NCI-H128 (cell line): ENCODE measurements at regions not wholly inside any gene's neighbourhood (a gene's known extent, or its start where the extent isn't known, plus 50 kb on each side); places are given as distances from the start of the nearest gene placed in this dataset.
"Not testable (repeated sequence)": the region's sequence is repeated elsewhere in the genome, so short reads cannot be mapped to it uniquely, and the experiment has no call there.

Source experiments
- DNase-seq: peaks from one replicate; lab custom pipeline; 2025; ENCODE audit not compliant: unreplicated experiment; lab: John Stamatoyannopoulos, UW

DNA sequence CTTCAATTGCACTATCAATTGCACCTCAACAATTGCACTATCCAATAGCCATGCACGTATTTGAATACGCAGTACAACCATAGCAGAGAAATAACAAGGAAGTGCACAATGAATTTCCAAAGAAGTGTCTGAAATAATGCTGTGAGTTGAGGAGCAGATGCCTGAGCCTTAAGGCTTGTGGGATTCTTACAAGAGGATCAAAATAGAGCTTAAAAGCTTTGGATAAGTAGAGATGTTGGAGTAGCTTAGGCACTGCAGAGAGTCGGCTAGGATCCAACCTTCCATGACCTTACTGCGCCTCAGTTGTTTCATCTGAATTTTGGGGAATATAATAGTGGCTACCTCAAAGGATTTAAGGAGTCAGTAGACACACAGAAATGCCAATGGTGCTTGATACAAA is 196.1 kb upstream of the FLRT2 start:
- no peak for DNase-seq

DNA sequence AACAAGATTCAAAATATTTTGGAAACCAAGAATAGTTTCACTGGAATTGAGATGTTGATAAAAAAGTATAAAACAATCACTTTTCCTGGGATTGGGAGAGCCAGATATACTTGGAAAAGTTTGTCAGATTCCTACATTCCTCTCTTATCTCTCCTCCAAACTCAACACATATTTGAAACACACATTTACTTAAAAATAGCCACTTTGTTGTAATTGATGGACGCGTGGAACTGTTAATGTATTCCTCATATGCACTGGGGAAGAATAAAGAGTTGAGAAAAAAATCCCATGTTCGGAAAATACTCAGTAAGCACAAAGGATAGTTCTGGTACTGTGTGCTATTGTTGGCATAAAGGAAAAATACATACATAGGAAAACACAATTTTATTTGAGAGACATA is 195.6 kb upstream of the FLRT2 start:
- DNase-seq = no peak

DNA sequence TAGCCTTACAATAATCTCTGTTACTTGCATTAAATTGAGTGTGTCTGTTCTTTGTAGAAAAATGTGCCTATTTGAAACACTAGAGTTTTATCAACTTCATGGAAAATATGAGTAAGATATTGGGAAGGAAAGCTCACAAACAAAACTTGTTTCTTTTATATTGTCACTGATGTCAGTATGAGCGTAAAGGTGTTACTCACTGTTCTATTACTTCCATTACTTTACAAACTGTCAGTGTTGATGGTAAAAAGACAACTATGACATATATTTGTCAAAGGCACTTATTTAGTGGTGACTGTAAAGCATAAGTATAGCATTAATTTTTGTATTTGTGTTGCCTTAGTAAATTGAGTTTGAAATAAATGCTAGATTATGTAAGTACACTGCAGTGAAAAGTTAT is 193.7 kb upstream of the FLRT2 start:
- DNase-seq = no peak

DNA sequence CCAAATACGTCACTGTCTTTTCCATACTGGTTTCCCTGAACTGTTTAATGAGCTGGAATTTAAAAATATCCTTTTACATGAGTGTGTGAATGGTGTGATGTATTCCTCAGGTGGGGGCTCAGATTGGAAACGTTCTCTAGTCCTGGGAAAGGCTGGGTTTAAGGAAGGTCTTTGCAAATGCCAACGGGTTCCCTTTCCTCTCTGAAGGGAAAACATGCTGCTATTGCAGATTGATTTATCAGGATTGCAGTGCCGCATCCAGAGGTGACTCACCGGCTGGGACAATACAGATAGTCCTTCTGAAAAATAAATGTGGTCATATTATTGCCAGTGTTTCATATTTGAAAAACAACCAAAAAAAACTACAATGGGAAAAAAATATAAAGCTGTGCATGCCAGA is 193.1 kb upstream of the FLRT2 start:
- DNase-seq = no peak

DNA sequence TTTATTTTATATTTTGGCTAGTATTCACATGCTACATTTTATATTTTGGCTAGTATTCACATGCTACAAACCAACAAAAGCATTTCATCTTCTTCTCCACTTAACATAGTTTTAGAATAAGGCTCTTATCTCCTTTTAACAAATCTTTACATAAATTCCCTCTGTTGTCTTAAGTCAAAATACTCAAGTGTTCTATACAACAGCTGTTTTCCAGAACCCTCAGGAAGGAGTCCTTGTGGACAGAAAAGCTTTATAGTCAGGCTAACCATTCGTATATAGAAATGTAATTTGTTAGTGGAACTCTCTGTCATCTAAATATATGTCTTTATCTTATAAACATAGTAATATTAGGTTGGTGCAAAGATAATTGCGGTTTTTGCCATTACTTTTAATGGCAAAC is 191.0 kb upstream of the FLRT2 start:
- DNase-seq = no peak

DNA sequence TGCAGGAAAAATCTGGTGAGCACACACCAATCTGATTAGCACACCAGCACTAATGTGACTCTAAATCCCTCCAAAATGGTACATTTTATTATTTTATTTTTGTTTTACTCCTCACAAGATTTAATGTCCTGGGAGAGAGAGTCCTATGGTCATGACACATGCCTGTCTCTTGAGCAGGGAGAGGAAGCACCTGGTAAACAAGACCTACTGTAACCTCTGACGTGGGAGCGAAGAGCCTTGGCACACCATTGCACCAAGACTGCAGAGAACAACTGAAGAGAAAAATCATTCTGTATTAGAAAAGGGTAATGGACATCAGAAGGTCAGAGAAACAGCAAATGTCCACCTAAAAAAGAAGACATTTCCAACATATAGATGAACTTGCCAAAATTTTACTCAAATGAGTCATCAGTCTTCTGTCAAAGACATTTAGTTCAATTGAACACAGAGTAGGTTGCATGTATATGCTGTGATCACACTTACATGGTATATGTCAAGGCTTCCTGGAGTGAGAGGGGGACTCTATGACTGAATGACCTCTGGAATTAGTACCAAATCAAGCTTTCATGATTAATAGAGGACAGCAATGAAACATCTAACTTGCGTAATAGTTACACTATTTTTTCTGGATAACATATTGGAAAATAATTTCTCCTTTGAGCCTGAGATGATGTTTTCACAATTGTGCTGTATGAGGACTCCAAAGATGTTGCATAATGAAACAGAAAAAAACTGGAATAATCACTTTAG is 186.9 kb upstream of the FLRT2 start:
- DNase-seq = no peak

DNA sequence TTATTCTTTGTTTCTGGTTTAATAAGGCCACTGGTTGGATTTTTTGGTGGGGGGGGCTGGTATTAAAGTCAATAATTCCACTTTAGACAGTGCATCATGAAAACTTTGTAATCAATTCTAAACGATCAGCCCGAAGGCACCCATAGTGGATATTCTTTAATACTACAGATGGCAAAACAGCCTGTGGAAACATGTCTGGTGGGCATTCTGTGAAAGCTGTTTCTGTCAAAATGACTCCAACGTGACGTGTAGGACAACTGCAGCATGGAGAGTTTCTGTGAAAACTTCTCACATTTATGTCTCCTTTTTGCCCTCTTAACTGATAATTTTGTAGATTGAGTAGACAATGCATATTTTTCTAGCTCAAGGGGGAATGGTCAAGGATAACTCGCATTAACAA is 185.8 kb upstream of the FLRT2 start:
- DNase-seq = no peak

DNA sequence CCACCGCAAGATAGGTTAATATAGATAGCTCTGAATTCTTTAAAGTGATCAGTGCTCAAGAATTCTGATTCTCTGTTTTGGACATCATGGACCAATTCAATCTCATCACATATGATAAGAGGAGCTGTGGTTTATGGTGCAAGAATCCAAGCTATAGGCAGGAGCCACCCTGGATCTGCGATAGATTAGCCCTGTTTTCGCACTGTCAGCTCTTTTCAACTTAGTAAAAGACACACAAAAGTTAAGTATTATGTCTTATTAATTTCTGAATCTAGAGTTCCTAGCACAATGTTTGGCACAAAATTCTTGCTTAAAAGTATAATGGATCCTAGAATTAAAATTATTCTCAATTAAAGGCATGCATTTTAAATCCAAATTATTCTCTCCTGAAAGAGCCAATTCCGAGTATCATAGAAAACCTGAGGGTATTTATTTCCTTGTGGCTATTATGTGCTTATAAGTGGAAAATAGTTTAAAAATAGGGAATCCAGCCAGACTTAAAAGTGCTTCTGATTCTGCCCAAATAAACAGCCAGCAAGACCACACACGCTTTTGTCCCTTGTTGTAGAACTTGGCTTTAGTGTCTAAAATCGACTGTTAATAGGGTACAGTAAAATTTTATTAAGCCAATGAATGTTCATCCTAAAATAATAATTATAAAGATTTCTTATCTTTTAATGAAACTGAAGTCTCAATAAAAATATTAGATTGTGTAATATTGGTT is 184.9 kb upstream of the FLRT2 start:
- DNase-seq = no peak

DNA sequence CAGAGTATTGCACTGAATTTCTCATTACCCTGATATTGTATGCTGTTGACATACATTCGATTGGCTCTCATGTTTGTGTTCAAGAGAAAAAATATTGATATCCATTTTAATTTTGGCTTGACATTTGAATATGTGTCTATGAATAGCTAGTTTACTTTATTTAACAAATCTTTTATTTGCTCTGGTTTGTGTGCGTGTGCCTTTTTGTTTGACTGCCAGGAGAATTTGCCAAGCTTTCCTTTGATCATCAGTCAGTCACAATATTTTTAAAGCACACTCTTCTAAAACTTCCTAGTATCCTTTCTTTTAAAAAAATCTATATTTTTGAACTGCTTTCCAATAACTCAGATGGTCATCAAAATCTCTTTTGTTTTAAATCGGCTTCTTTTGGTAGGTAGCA is 179.3 kb upstream of the FLRT2 start:
- no peak for DNase-seq

DNA sequence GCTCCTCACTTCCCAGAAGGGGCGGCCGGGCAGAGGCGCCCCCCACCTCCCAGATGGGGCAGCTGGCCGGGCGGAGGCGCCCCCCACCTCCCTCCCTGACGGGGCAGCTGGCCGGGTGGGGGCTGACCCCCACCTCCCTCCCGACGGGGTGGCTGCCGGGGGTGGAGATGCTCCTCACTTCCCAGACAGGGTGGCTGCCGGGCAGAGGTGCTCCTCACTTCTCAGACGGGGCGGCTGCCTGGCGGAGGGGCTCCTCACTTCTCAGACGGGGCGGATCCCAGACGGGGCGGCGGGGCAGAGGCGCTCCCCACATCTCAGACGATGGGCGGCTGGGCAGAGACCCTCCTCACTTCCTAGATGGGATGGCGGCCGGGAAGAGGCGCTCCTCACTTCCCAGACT is 177.4 kb upstream of the FLRT2 start:
- DNase-seq = not testable (repeated sequence)

DNA sequence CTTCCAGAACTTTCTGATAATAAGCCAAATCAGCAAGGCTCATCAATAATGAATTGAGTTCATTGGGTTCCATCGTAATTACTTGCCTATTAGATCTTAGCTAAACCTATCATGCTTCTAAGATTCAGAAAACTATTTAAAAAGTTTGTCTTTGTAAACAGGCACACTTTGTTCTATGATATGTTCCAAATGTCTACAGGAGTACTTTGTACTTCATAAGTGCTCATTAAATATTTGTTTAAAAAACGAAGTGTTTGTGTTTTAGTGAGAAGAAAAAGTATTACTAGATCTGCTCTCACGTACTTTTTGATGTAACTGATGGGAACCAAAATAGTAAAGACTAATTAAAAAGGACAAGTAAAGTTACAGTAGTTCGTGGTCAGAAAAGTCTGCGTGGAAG is 172.8 kb upstream of the FLRT2 start:
- DNase-seq = no peak

DNA sequence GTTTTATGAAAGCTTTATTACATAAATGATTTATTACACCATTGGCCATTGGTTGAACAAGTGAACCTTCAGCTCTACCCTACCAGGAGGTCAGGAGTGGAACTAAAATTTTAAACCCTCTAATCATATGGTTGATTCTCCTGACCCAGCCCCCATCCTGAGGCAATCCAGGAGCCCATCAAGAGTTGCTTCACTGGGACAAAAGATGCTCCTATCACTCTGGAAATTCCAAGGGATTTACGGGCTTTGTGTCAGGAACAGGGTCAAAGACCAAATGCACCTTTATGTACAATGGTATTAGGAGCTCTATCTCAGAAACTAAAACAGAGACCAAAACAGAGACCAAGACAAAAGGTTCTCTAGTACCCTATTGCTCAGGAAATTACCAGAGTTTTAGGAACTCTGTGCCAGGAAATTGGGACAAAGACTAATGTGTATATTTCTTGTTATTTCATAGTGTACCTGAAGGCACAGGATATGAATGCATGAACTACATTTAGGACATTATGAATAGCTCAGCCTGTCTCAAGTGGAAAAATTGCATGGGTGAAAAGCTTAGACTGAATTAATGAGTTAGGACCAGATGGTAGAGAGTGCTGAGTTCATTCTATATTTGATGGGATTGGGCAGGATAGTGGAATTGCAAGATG is 171.7 kb upstream of the FLRT2 start:
- DNase-seq = no peak

DNA sequence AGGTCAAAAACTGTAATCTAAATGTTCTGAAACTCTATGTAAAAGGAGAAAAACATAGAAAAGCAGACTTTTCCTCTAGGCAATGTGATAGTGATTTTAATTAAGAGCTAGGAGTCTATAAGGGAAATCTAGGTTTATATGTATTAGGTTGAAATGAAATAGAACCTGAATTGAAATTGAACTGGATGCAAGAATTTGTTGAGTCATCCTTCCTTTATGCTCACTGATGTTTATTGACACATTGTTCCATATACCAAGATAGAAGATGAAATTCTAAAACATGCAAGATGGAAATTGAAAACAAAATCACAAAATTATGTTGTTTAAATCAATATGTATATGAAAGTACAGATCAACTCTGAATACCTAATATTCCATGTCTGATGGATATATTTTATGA is 170.4 kb upstream of the FLRT2 start:
- no peak for DNase-seq

DNA sequence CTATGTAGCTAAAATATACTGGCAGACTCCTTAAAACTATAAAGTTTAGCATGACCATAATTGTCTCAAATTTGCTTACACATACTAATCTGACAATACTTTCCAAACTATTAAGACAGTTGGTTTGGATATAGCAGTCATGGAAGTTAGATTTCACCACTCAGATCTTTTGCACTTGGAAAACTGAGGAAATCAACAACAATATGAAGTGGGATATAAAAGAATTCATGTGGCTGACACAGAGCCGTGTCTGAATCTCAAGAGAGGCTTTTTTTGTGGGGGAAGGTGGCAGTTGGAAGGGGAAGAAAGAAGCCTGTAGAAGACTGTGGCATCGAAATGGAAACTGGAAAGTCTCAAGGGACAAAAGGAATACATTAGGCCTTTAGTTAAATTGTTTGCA is 166.6 kb upstream of the FLRT2 start:
- no peak for DNase-seq

DNA sequence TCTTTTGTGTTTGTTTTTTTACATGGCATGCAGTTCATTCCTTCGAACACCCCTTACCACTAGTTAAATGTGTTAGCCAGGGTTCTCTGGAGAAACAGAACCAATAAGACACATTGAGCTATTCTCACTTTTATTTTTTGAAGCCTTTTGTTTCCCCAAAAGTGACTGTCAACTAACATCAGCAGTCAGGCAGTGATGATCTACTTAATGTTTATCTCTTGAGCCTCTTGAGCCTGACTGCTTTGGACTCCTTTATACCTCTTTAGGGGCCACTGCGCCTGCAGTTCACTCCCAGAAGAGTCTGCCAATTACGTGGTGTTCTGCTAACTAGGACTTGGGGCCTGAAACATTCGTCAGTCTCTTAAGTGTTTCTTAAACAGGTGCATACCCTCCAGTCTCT is 163.7 kb upstream of the FLRT2 start:
- DNase-seq = no peak

DNA sequence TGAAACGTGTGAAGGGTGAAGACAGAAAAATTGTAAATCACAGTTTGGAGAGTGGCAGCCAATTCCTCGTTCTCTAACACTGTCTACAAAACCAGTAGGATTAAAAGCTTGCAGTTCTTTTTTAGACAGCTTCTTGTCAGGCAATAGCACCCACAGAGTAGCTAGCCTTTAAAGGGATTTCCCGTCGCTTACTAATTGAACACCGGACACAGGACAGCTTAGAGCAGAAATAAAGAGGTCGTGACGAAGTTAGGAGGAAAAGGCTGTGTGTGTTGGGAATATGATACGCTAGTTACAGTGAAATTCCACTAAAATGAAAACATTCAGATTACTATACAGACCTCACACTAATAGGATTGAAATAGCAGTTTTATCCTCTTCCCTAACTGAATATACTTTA is 149.1 kb upstream of the FLRT2 start:
- DNase-seq = no peak

DNA sequence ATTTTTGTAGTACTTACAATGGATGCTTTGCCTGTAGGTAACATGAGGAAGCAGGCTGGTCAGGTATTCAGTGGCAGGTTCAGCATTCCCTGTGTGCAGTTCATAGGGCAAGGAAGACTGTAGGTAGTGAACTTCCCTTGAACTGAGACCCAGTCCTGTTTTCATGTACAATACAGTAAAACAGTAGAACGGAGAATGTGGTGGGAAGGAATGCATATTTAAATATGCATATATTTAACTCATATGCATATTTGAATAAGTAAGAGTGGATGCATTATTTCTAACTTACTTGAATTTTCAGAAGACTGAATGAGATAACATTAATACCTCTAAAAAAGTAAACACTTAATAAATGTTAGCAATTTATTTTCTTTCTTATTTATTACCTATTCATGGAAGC is 147.6 kb upstream of the FLRT2 start:
- DNase-seq = no peak

DNA sequence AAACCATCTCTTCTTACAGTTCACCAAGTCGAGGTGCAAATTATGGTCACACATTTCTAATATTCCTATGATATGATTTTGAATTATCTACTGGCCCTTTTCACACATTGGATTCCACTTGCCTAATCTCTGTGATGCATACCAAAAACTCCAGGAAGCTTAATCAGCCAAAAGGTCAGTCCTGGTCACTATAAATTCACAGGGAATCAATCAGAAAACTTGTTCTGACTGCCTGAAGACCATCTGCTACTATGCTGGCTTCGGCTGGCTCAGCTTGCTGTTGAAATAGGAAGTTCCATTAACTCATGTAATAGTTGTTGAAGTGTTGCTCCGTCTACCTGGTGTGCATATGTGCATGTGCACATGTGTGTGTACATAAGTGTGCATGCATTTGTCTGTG is 142.8 kb upstream of the FLRT2 start:
- no peak for DNase-seq

DNA sequence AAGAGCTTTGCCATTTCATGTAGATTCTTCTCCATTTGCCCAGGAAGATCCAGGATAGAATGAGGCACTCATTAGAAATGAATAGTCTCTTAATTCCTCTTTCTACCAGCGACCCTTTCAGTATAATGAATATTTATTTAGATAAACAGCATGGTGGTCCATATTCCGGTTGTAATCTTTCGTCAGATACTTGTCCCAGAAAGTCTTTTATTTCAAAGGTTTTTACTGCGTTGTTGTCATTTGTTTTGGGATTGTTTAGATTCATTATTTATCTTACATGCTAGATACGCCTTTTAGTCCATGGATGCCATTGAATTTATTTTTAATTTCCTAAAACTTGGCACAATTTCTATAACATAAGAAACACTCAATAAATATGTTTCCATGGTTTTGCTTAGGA is 139.7 kb upstream of the FLRT2 start:
- no peak for DNase-seq

DNA sequence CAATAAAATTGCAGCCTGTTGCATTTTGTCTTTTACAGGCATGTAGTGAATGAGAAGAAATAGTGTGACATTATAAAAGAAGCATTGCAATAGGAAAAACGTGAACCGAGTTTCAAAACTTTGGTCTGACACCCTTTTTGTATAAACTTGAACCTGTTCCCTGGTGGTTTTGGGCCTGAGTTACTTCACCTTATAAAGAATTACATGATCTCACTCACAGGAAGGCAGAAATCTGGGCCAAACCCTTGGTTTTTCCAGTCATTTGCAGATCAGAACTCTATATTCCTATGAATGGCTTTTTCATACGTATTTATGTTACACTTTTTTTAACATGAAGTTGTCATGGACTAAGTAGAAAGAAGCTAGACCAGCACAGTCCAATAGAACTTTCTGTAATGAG is 138.5 kb upstream of the FLRT2 start:
- DNase-seq = no peak

DNA sequence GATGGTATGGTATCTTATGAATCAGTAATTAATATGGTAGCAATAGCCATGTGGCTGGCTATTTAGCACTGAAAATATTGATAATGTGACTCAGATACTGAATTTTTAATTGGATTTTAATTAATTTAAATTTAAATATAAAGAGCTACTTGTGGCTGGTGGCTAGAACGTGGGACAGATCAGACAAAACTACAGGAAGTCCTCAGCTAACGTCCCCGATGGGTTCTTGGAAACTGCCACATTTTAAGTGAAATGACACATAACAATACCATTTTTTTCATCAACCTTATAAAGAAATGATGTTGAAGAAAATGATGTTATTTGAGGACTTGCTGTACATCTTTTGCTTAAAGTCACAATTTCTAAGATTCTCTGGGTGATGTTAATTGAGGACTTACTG is 138.1 kb upstream of the FLRT2 start:
- no peak for DNase-seq

DNA sequence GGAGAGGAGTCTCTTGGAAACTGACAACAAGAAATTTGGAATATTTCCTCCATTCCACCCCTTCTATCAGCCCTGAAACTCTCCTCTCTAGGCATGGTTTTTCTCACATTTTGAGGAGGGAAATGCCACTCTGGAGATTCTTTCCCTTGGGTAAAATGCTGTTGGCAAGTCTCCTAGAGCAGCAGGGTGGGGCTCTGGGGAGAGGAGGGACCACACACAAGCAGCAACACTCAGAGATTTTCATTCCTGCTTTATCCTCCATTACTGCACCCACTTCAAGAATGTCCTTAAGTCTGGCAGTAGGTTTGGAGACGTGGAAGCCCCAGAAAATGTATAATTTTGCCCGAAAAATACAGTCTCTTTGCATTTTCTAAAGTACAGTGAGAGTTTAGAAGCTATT is 130.8 kb upstream of the FLRT2 start:
- no peak for DNase-seq
